H1 (cell line): ENCODE measurements at regions not wholly inside any gene's neighbourhood (a gene's known extent, or its start where the extent isn't known, plus 50 kb on each side); places are given as distances from the start of the nearest gene placed in this dataset.
A peak's percentile ranks its signal among the peaks of the same experiment; 100 is the strongest.

Source experiments
- CTCF ChIA-PET: fragments of 300-600 bp; sonication (Branson Sonifier 250); formaldehyde crosslinking; loops from one replicate; lab custom pipeline; 2021; ENCODE audit not compliant: partially characterized antibody; lab: Charles Lee
- POLR2A ChIA-PET: fragments of 300-600 bp; sonication (Branson Sonifier 250); formaldehyde crosslinking; loops from one replicate; lab custom pipeline; 2021; ENCODE audit warnings: inconsistent platforms; ENCODE audit not compliant: partially characterized antibody; lab: Charles Lee
- DNase-seq, 2 experiments: peaks; one replicate each; pipeline versions ENCODE4 v3.0.0 to v3.0.0-alpha.2; 2010 to 2022; ENCODE audit warnings: low spot score in 2 of 2, low read depth in 1 of 2, mixed read lengths in 1 of 2
- FAIRE-seq: peaks from 2 replicates; lab custom pipeline; 2011; peaks lifted over from hg19 to GRCh38; lab: Jason Lieb, UNC
- H2AFZ ChIP-seq: 2 replicates; pipeline ENCODE4 v1.8.1; 2012; ENCODE audit warnings: low read length, inconsistent platforms
- H2AK5ac ChIP-seq: 2 replicates; pipeline ENCODE4 v1.6.1; 2013; ENCODE audit warnings: low read depth, low read length
- H2BK120ac ChIP-seq: replicated peaks from 2 replicates; pipeline ENCODE3; 2013; ENCODE audit warnings: low read depth, low read length, inconsistent platforms
- H2BK12ac ChIP-seq: 2 replicates; pipeline ENCODE4 v1.6.1; 2013; ENCODE audit warnings: low read depth, low read length
- H2BK15ac ChIP-seq: 2 replicates; pipeline ENCODE4 v1.6.1; 2013; ENCODE audit warnings: low read length
- H2BK20ac ChIP-seq: 2 replicates; pipeline ENCODE4 v1.6.1; 2013; ENCODE audit warnings: low read length
- H2BK5ac ChIP-seq: 2 replicates; pipeline ENCODE4 v1.6.1; 2013; ENCODE audit warnings: low read depth, low read length
- H3K14ac ChIP-seq: 2 replicates; pipeline ENCODE4 v1.6.1; 2013; ENCODE audit warnings: inconsistent platforms; ENCODE audit not compliant: insufficient read length
- H3K18ac ChIP-seq: 2 replicates; pipeline ENCODE4 v1.6.1; 2013; ENCODE audit warnings: low read length; ENCODE audit errors: extremely low read depth
- H3K23ac ChIP-seq: 2 replicates; pipeline ENCODE4 v1.6.1; 2013; ENCODE audit warnings: inconsistent platforms; ENCODE audit not compliant: insufficient read length
- H3K23me2 ChIP-seq: 2 replicates; pipeline ENCODE4 v1.6.1; 2013; ENCODE audit warnings: low read depth, low read length
- H3K27ac ChIP-seq: 2 replicates; pipeline ENCODE4 v1.6.1; 2011; ENCODE audit warnings: low read depth, low read length, inconsistent platforms
- H3K27me3 ChIP-seq, 4 experiments: replicated peaks in 1 of 4; 1 replicate in 1 of 4; 2 replicates in 3 of 4; pipeline versions ENCODE4 v1.6.1 to v1.8.1; 2011 to 2013; ENCODE audit warnings: low read length in 3 of 4, mild to moderate bottlenecking in 3 of 4, inconsistent platforms in 2 of 4, mixed read lengths in 2 of 4, moderate library complexity in 1 of 4; ENCODE audit not compliant: control insufficient read depth in 3 of 4, insufficient read depth in 3 of 4; ENCODE audit errors: extremely low read depth in 1 of 4
- H3K36me3 ChIP-seq, 4 experiments: 2 replicates each; pipeline versions ENCODE4 v1.6.1 to v1.8.1; 2011 to 2013; ENCODE audit warnings: mild to moderate bottlenecking in 4 of 4, low read length in 3 of 4, moderate library complexity in 2 of 4, control low read depth in 1 of 4, inconsistent platforms in 1 of 4; ENCODE audit not compliant: insufficient read depth in 4 of 4, control insufficient read depth in 2 of 4
- H3K4ac ChIP-seq: replicated peaks from 2 replicates; pipeline ENCODE3; 2013; ENCODE audit warnings: low read length, low read depth, mixed read lengths, inconsistent platforms; ENCODE audit not compliant: insufficient read length
- H3K4me1 ChIP-seq, 4 experiments: replicated peaks in 1 of 4; 1 replicate in 1 of 4; 2 replicates in 3 of 4; pipeline versions ENCODE4 v1.6.1 to v1.8.1; 2011 to 2013; ENCODE audit warnings: low read length in 3 of 4, inconsistent platforms in 2 of 4, mixed read lengths in 1 of 4; ENCODE audit not compliant: insufficient read depth in 4 of 4, control insufficient read depth in 3 of 4
- H3K4me2 ChIP-seq, 2 experiments: 2 replicates each; pipeline versions ENCODE4 v1.6.1 to v1.8.1; 2011 to 2013; ENCODE audit warnings: low read depth in 2 of 2, low read length in 2 of 2, control low read depth in 1 of 2, inconsistent platforms in 1 of 2, mild to moderate bottlenecking in 1 of 2; ENCODE audit not compliant: insufficient read depth in 1 of 2
- H3K4me3 ChIP-seq, 4 experiments: fragments of 200-600, 300-600 bp in 1 of 4; sonication (generic), shearing (Covaris generic), sonication (Bioruptor Twin) in 1 of 4; 2 replicates each; pipeline versions ENCODE4 v1.5.1 to v1.8.1; 2011 to 2016; ENCODE audit warnings: low read length in 4 of 4, low read depth in 3 of 4, control low read depth in 2 of 4, inconsistent platforms in 2 of 4, mild to moderate bottlenecking in 2 of 4, mixed read lengths in 1 of 4, moderate library complexity in 1 of 4; ENCODE audit not compliant: insufficient read depth in 2 of 4; ENCODE audit errors: extremely low read depth in 1 of 4
- H3K56ac ChIP-seq: replicated peaks from 2 replicates; pipeline ENCODE3; 2013; ENCODE audit warnings: low read depth, mild to moderate bottlenecking, mixed read lengths, low read length, inconsistent platforms; ENCODE audit not compliant: insufficient read length
- H3K79me1 ChIP-seq: 2 replicates; pipeline ENCODE4 v1.6.1; 2013; ENCODE audit warnings: low read depth, low read length, control low read depth
- H3K79me2 ChIP-seq, 2 experiments: 2 replicates each; pipeline versions ENCODE4 v1.6.1 to v1.8.1; 2012 to 2013; ENCODE audit warnings: low read length in 2 of 2, mild to moderate bottlenecking in 2 of 2, inconsistent platforms in 1 of 2; ENCODE audit not compliant: insufficient read depth in 2 of 2, control insufficient read depth in 1 of 2
- H3K9ac ChIP-seq, 4 experiments: replicated peaks in 1 of 4; 1 replicate in 1 of 4; 2 replicates in 3 of 4; pipeline versions ENCODE4 v1.6.1 to v1.8.1; 2011 to 2013; ENCODE audit warnings: low read depth in 3 of 4, low read length in 3 of 4, control low read depth in 2 of 4, mild to moderate bottlenecking in 2 of 4, moderate library complexity in 2 of 4, inconsistent platforms in 1 of 4; ENCODE audit errors: extremely low read depth in 1 of 4
- H3K9me3 ChIP-seq, 2 experiments: 2 replicates each; pipeline versions ENCODE4 v1.6.1 to v1.8.1; 2012 to 2013; ENCODE audit warnings: mild to moderate bottlenecking in 2 of 2, moderate library complexity in 2 of 2, control low read depth in 1 of 2, inconsistent platforms in 1 of 2, low read depth in 1 of 2, low read length in 1 of 2, mixed read lengths in 1 of 2; ENCODE audit not compliant: insufficient read depth in 2 of 2
- H4K20me1 ChIP-seq, 2 experiments: replicated peaks in 1 of 2; 2 replicates each; pipeline versions ENCODE3 to v1.8.1; 2011 to 2013; ENCODE audit warnings: inconsistent platforms in 2 of 2, low read length in 2 of 2, mild to moderate bottlenecking in 1 of 2; ENCODE audit not compliant: insufficient read depth in 2 of 2, control insufficient read depth in 1 of 2
- H4K5ac ChIP-seq: 2 replicates; pipeline ENCODE4 v1.6.1; 2013; ENCODE audit warnings: low read length, low read depth, mixed read lengths, inconsistent platforms; ENCODE audit not compliant: insufficient read length
- H4K8ac ChIP-seq: 2 replicates; pipeline ENCODE4 v1.8.0; 2013; ENCODE audit warnings: mild to moderate bottlenecking, moderate library complexity, low read length, inconsistent platforms; ENCODE audit not compliant: insufficient read depth; ENCODE audit errors: extremely low read depth
- H4K91ac ChIP-seq: replicated peaks from 2 replicates; pipeline ENCODE3; 2013; ENCODE audit warnings: low read length, mixed read lengths, inconsistent platforms; ENCODE audit not compliant: insufficient read length
- ASH2L ChIP-seq: fragments of 200-600, 300-600 bp; sonication (generic); IDR thresholded peaks from one replicate; pipeline ENCODE4 v1.7.1; 2017; ENCODE audit warnings: low read length
- ATF2 ChIP-seq: IDR thresholded peaks from 2 replicates; pipeline ENCODE4 v1.6.1; 2012; ENCODE audit warnings: low read length, inconsistent platforms
- EGR1 ChIP-seq: IDR thresholded peaks from 2 replicates; pipeline ENCODE4 v1.6.1; 2011; ENCODE audit warnings: low read depth, low read length, borderline replicate concordance
- EZH2 ChIP-seq: fragments of 200-600 bp; sonication (generic); IDR thresholded peaks from 2 replicates; pipeline ENCODE4 v1.7.1; 2012; ENCODE audit warnings: low read depth, mild to moderate bottlenecking, moderate library complexity, low read length, inconsistent platforms; ENCODE audit not compliant: severe bottlenecking
- FOSL1 ChIP-seq: IDR thresholded peaks from 2 replicates; pipeline ENCODE4 v1.6.1; 2011; ENCODE audit warnings: mild to moderate bottlenecking, low read depth, low read length, moderate library complexity; ENCODE audit not compliant: insufficient read depth
- HDAC2 ChIP-seq, 2 experiments: fragments of 300-600 bp in 1 of 2; sonication (generic) in 1 of 2; IDR thresholded peaks; 2 replicates each; pipeline ENCODE4 v1.6.1; 2011 to 2012; ENCODE audit warnings: low read depth in 2 of 2, low read length in 2 of 2, mild to moderate bottlenecking in 2 of 2, moderate library complexity in 2 of 2, borderline replicate concordance in 1 of 2, inconsistent platforms in 1 of 2
- MAFK ChIP-seq: IDR thresholded peaks from 2 replicates; pipeline ENCODE4 v1.6.1; 2012; ENCODE audit warnings: low read depth, mild to moderate bottlenecking, improper control_type of control experiment, low read length
- NRF1 ChIP-seq: IDR thresholded peaks from 2 replicates; pipeline ENCODE4 v1.6.1; 2011; ENCODE audit warnings: mild to moderate bottlenecking, low read depth, low read length, improper control_type of control experiment
- PHF8 ChIP-seq: fragments of 200-600 bp; sonication (generic); conservative IDR thresholded peaks from 2 replicates; pipeline ENCODE4 v1.7.1; 2012; ENCODE audit warnings: low read depth, mild to moderate bottlenecking, inconsistent platforms, low read length, moderate library complexity
- POLR2A ChIP-seq, 2 experiments: IDR thresholded peaks; 1 replicate in 1 of 2; 2 replicates in 1 of 2; pipeline ENCODE4 v1.6.1; 2011; ENCODE audit warnings: low read depth in 2 of 2, low read length in 2 of 2, mild to moderate bottlenecking in 2 of 2; ENCODE audit errors: control extremely low read depth in 1 of 2
- TBP ChIP-seq: IDR thresholded peaks from 2 replicates; pipeline ENCODE4 v1.6.1; 2011; ENCODE audit warnings: low read depth, low read length, improper control_type of control experiment
- ZNF274 ChIP-seq: IDR thresholded peaks from 2 replicates; pipeline ENCODE4 v1.7.0; 2012; ENCODE audit warnings: low read length, borderline replicate concordance; ENCODE audit errors: extremely low read depth
- WGBS, 2 experiments: shearing (Covaris generic) in 1 of 2; methylation state at CpG; one replicate each; pipeline versions ENCODE4 v1.1.6 to v1.1.7; 2013 to 2015; ENCODE audit warnings: low lambda C conversion rate in 2 of 2, mixed read lengths in 2 of 2, inconsistent platforms in 1 of 2, low coverage in 1 of 2, missing lambda C conversion rate in 1 of 2; ENCODE audit not compliant: insufficient replicate concordance in 2 of 2, insufficient coverage in 1 of 2, insufficient read length in 1 of 2; ENCODE audit errors: extremely low coverage in 1 of 2, missing lambda C conversion rate in 1 of 2; 5-methylcytosine and 5-hydroxymethylcytosine counted together

GRCh38 chr9:108673386-108673785, 182.4 kb downstream of the ACTL7B start:
- WGBS, 2 experiments = 92% methylated on average over 7 of the region's 7 CpGs; no CpG with 5 or more reads in 1 of the 2 experiments
- Histone ChIP-seq H2AFZ (no peak overlapping the region), H2AK5ac (no peak overlapping the region), H2BK20ac (no peak overlapping the region), H2BK12ac (no peak overlapping the region), H3K9ac (no peak overlapping the region), H4K20me1 (no peaks in the 10 kb centered on the region), H3K4me2 (no peak overlapping the region), H3K4me1 (peaks cover 1 to 8% (median 6%) of the 10 kb centered on the region in 4 experiments; a peak in 5 of 7 replicates), H2BK120ac (no peak overlapping the region), H4K91ac (no peak overlapping the region), H3K79me1 (no peaks in the 10 kb centered on the region), H2BK5ac (no peak overlapping the region), H3K79me2 (no peaks in the 10 kb centered on the region), H3K23ac (no peak overlapping the region), H4K5ac (no peak overlapping the region), H3K36me3 (no peaks in the 10 kb centered on the region), H3K9me3 (no peaks in the 10 kb centered on the region), H3K18ac (no peak overlapping the region), H3K27ac (no peak overlapping the region), H3K56ac (no peak overlapping the region), H3K14ac (no peak overlapping the region), H3K27me3 (no peaks in the 10 kb centered on the region; a peak in 1 of 7 replicates), H4K8ac (peak overlapping the region; percentile 6; the same call in 1 of the 2 replicates), H3K4ac (no peak overlapping the region), H2BK15ac (no peak overlapping the region), H3K4me3 (no peak overlapping the region), H3K23me2 (no peaks in the 10 kb centered on the region)
- TF ChIP-seq NRF1 = no peak
- no peak for TF ChIP-seq POLR2A (IDR thresholded peaks at IDR 0.05; ENCODE audit: control extremely low read depth in 1 of 2, low read depth in 2 of 2, low read length in 2 of 2)
- no peak for TF ChIP-seq HDAC2 (IDR thresholded peaks at IDR 0.05; ENCODE audit: borderline replicate concordance in 1 of 2, low read depth in 2 of 2, low read length in 2 of 2)
- no peak for TF ChIP-seq PHF8
- no peak for TF ChIP-seq TBP
- TF ChIP-seq ASH2L = no peak
- TF ChIP-seq ZNF274 = no peak
- TF ChIP-seq FOSL1 = no peak
- no peak for TF ChIP-seq MAFK
- TF ChIP-seq EZH2 = no peak
- TF ChIP-seq EGR1 = no peak
- no peak for TF ChIP-seq ATF2
- ChIA-PET CTCF (interaction anchor here (0.6 to 2.1 kb wide), 8 partner anchors 84 to 379 kb away, joined by 3 to 7 read pairs (median 4); no protein-coding TSS in a partner anchor), POLR2A (no interaction called here)
- FAIRE-seq (no peak), DNase-seq (no peak)
